A549 (cell line): ENCODE measurements at regions not wholly inside any gene's neighbourhood (a gene's known extent, or its start where the extent isn't known, plus 50 kb on each side); places are given as distances from the start of the nearest gene placed in this dataset.
A peak's percentile ranks its signal among the peaks of the same experiment; 100 is the strongest.

Experiments
- ATAC-seq, 2 experiments: fragments of 200-7000 bp in 1 of 2; fragments of >200 bp in 1 of 2; cut with Nextera tagmentation in 1 of 2; cut with Tn5 transposase in 1 of 2; 3 replicates each; pipeline versions ENCODE4 v1.8.0 to v1.9.1; 2018 to 2020; ENCODE audit warnings: mild to moderate bottlenecking in 1 of 2, moderate library complexity in 1 of 2
- CTCF ChIA-PET: fragments of 300-600 bp; sonication (Branson Sonifier 250); formaldehyde crosslinking; extraction: SDS; loops from one replicate; lab custom pipeline; 2021; ENCODE audit warnings: antibody characterized with exemption, inconsistent platforms; lab: Yijun Ruan, JAX
- POLR2A ChIA-PET: fragments of 350-600 bp; formaldehyde crosslinking; extraction: SDS; loops from one replicate; lab custom pipeline; 2021; ENCODE audit warnings: antibody characterized with exemption, inconsistent platforms; lab: Yijun Ruan, JAX
- DNase-seq, 2 experiments: peaks; one replicate each; pipeline versions ENCODE4 v3.0.0 to v3.0.0-alpha.2; 2011 to 2016; ENCODE audit warnings: low read depth in 1 of 2, low spot score in 1 of 2
- FAIRE-seq: peaks from 2 replicates; lab custom pipeline; 2011; peaks lifted over from hg19 to GRCh38; lab: Jason Lieb, UNC
- H3K27ac ChIP-seq, 2 experiments: fragments of >200 bp; sonication (Bioruptor Twin); formaldehyde crosslinking; 3 replicates each; pipeline ENCODE4 v1.5.1; 2016 to 2017
- H3K4me1 ChIP-seq: fragments of >200 bp; sonication (Bioruptor Twin); formaldehyde crosslinking; 3 replicates; pipeline ENCODE4 v1.6.1; 2016
- H3K4me2 ChIP-seq: fragments of >200 bp; sonication (Bioruptor Twin); formaldehyde crosslinking; 3 replicates; pipeline ENCODE4 v1.6.1; 2016
- H3K4me3 ChIP-seq: fragments of >200 bp; sonication (Bioruptor Twin); formaldehyde crosslinking; 3 replicates; pipeline ENCODE4 v1.5.1; 2016
- H3K9me3 ChIP-seq: fragments of >200 bp; sonication (Bioruptor Twin); formaldehyde crosslinking; 3 replicates; pipeline ENCODE4 v1.6.1; 2016
- CBX8 ChIP-seq: fragments of 200-600 bp; sonication (generic); IDR thresholded peaks from 2 replicates; pipeline ENCODE4 v1.6.1; 2016
- EP300 ChIP-seq, 2 experiments: fragments of >200 bp; sonication (Bioruptor Twin); formaldehyde crosslinking; IDR thresholded peaks; 2 replicates in 1 of 2; 3 replicates in 1 of 2; pipeline ENCODE4 v1.6.1; 2016 to 2017
- ESRRA ChIP-seq: fragments of 150-350 bp; IDR thresholded peaks from 2 replicates; pipeline ENCODE4 v1.6.1; 2014; ENCODE audit warnings: mild to moderate bottlenecking, low read length, borderline replicate concordance
- FOSL2 ChIP-seq, 2 experiments: fragments of 450-650 bp in 1 of 2; fragments of >200 bp in 1 of 2; sonication (Bioruptor Twin) in 1 of 2; formaldehyde crosslinking; IDR thresholded peaks; 2 replicates each; pipeline versions ENCODE4 v1.5.0 to v1.6.1; 2016 to 2020; ENCODE audit warnings: mild to moderate bottlenecking in 1 of 2, moderate library complexity in 1 of 2
- HOXA7 ChIP-seq: fragments of 250-450 bp; sonication (Bioruptor Pico); IDR thresholded peaks from 2 replicates; pipeline ENCODE4 v1.5.0; 2020; ENCODE audit warnings: mild to moderate bottlenecking, moderate library complexity
- HOXB5 ChIP-seq: fragments of 250-450 bp; sonication (Bioruptor Pico); IDR thresholded peaks from 2 replicates; pipeline ENCODE4 v1.5.0; 2020; ENCODE audit warnings: mild to moderate bottlenecking, moderate library complexity
- JUN ChIP-seq, 2 experiments: fragments of >200 bp; sonication (Bioruptor Twin); formaldehyde crosslinking; IDR thresholded peaks; 2 replicates in 1 of 2; 3 replicates in 1 of 2; pipeline ENCODE4 v1.6.1; 2016 to 2017
- JUNB ChIP-seq: fragments of >200 bp; sonication (Bioruptor Twin); formaldehyde crosslinking; IDR thresholded peaks from 2 replicates; pipeline ENCODE4 v1.6.1; 2016
- MAFK ChIP-seq: fragments of 450-650 bp; IDR thresholded peaks from 2 replicates; pipeline ENCODE4 v1.6.1; 2014; ENCODE audit not compliant: partially characterized antibody
- MAZ ChIP-seq: fragments of 150-350 bp; IDR thresholded peaks from 2 replicates; pipeline ENCODE4 v1.6.1; 2014; ENCODE audit warnings: antibody characterized with exemption, low read depth, low read length, borderline replicate concordance
- MYC ChIP-seq: IDR thresholded peaks from 2 replicates; pipeline ENCODE4 v1.6.1; 2012; ENCODE audit warnings: mild to moderate bottlenecking, inconsistent platforms, low read length, improper control_type of control experiment, borderline replicate concordance
- PHF8 ChIP-seq: fragments of 200-600 bp; sonication (generic); IDR thresholded peaks from 2 replicates; pipeline ENCODE4 v1.6.1; 2016; ENCODE audit warnings: low read depth, mild to moderate bottlenecking, antibody characterized with exemption, moderate library complexity, borderline replicate concordance
- SREBF2 ChIP-seq: fragments of 450-650 bp; IDR thresholded peaks from 2 replicates; pipeline ENCODE4 v1.6.1; 2014; ENCODE audit warnings: mild to moderate bottlenecking, moderate library complexity
- TFCP2L1 ChIP-seq: fragments of 250-450 bp; sonication (Bioruptor Pico); IDR thresholded peaks from 2 replicates; pipeline ENCODE4 v1.5.0; 2021; ENCODE audit warnings: mild to moderate bottlenecking
- TP53 ChIP-seq: fragments of 250-450 bp; sonication (Bioruptor Pico); IDR thresholded peaks from 2 replicates; pipeline ENCODE4 v1.5.0; 2021; ENCODE audit warnings: mild to moderate bottlenecking, moderate library complexity
- ZFP36 ChIP-seq: fragments of 450-650 bp; IDR thresholded peaks from 2 replicates; pipeline ENCODE4 v1.6.1; 2014; ENCODE audit warnings: borderline replicate concordance; ENCODE audit not compliant: partially characterized antibody
- WGBS: methylation state at CpG from one replicate; pipeline ENCODE4 v1.1.6; 2017; ENCODE audit errors: missing lambda C conversion rate; 5-methylcytosine and 5-hydroxymethylcytosine counted together
- TF ChIP-seq, protein P1 (sequence below): fragments of 250-450 bp; sonication (Bioruptor Pico); IDR thresholded peaks from 2 replicates; pipeline ENCODE4 v1.5.0; 2021; ENCODE audit warnings: mild to moderate bottlenecking, moderate library complexity, borderline replicate concordance
- TF ChIP-seq, protein P2 (sequence below): fragments of 150-350 bp; IDR thresholded peaks from 2 replicates; pipeline ENCODE4 v1.6.1; 2014; ENCODE audit warnings: low read depth, mild to moderate bottlenecking, low read length
- TF ChIP-seq, protein P3 (sequence below): IDR thresholded peaks from 2 replicates; pipeline ENCODE4 v1.6.1; 2012
- TF ChIP-seq, protein P4 (sequence below): fragments of 200-600 bp; sonication (generic); IDR thresholded peaks from 2 replicates; pipeline ENCODE4 v1.6.1; 2016; ENCODE audit warnings: antibody characterized with exemption, mild to moderate bottlenecking, moderate library complexity
- TF ChIP-seq, protein P5 (sequence below): fragments of >200 bp; sonication (Bioruptor Twin); formaldehyde crosslinking; IDR thresholded peaks from 3 replicates; pipeline ENCODE4 v1.5.1; 2016
- TF ChIP-seq, protein P6 (sequence below): fragments of 450-650 bp; IDR thresholded peaks from 2 replicates; pipeline ENCODE4 v1.6.1; 2014; ENCODE audit warnings: antibody characterized with exemption
- TF ChIP-seq, protein P7 (sequence below): IDR thresholded peaks from 2 replicates; pipeline ENCODE4 v1.6.1; 2012

DNA sequence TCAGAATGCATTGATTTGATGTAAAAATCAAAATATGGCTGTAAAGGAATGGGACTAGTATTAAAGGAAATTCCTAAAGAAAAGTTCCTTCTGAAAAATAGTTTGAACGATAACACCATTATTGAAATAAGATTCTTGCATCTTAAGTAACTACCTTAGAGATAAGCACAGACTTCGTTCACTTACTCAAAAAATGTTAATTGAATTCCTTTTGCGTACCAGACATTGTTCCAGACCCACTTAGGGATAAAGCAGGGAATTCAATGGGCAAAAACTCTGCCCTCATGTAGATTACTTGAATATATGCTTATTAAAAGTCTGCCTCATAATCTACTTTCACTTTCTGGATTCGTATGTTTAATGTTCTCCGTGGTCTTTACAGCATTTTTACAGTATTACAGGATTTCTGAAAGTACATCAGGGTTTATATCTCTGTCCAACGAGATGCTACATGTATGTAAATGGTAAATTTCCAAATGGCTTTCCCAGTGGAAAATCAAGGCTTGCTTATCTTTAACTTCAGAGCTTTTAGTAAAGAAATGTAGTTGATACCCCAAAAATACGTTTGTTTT lies 213.7 kb downstream of the GXYLT1 start:
- Histone ChIP-seq H3K4me1 (no peaks in the 10 kb centered on the region), H3K4me3 (no peak overlapping the region), H3K27ac (no peak overlapping the region), H3K4me2 (peak overlapping the region; percentile 49), H3K9me3 (no peaks in the 10 kb centered on the region)
- TF ChIP-seq MYC (no peak), TFCP2L1 (no peak), ESRRA (no peak), MAZ (no peak), MAFK (no peak), HOXB5 (CRISPR knock-in tag) (no peak), JUN (IDR thresholded peaks at IDR 0.05) (no peak), ZFP36 (no peak), EP300 (IDR thresholded peaks at IDR 0.05) (no peak), CBX8 (no peak), PHF8 (no peak)
- TF ChIP-seq, protein P1, sequence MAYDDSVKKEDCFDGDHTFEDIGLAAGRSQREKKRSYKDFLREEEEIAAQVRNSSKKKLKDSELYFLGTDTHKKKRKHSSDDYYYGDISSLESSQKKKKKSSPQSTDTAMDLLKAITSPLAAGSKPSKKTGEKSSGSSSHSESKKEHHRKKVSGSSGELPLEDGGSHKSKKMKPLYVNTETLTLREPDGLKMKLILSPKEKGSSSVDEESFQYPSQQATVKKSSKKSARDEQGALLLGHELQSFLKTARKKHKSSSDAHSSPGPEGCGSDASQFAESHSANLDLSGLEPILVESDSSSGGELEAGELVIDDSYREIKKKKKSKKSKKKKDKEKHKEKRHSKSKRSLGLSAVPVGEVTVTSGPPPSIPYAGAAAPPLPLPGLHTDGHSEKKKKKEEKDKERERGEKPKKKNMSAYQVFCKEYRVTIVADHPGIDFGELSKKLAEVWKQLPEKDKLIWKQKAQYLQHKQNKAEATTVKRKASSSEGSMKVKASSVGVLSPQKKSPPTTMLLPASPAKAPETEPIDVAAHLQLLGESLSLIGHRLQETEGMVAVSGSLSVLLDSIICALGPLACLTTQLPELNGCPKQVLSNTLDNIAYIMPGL = no peak
- TF ChIP-seq, protein P2, sequence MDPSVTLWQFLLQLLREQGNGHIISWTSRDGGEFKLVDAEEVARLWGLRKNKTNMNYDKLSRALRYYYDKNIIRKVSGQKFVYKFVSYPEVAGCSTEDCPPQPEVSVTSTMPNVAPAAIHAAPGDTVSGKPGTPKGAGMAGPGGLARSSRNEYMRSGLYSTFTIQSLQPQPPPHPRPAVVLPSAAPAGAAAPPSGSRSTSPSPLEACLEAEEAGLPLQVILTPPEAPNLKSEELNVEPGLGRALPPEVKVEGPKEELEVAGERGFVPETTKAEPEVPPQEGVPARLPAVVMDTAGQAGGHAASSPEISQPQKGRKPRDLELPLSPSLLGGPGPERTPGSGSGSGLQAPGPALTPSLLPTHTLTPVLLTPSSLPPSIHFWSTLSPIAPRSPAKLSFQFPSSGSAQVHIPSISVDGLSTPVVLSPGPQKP = no peak
- TF ChIP-seq, protein P3, sequence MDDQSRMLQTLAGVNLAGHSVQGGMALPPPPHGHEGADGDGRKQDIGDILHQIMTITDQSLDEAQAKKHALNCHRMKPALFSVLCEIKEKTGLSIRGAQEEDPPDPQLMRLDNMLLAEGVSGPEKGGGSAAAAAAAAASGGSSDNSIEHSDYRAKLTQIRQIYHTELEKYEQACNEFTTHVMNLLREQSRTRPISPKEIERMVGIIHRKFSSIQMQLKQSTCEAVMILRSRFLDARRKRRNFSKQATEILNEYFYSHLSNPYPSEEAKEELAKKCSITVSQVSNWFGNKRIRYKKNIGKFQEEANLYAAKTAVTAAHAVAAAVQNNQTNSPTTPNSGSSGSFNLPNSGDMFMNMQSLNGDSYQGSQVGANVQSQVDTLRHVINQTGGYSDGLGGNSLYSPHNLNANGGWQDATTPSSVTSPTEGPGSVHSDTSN = no peak
- TF ChIP-seq, protein P4, sequence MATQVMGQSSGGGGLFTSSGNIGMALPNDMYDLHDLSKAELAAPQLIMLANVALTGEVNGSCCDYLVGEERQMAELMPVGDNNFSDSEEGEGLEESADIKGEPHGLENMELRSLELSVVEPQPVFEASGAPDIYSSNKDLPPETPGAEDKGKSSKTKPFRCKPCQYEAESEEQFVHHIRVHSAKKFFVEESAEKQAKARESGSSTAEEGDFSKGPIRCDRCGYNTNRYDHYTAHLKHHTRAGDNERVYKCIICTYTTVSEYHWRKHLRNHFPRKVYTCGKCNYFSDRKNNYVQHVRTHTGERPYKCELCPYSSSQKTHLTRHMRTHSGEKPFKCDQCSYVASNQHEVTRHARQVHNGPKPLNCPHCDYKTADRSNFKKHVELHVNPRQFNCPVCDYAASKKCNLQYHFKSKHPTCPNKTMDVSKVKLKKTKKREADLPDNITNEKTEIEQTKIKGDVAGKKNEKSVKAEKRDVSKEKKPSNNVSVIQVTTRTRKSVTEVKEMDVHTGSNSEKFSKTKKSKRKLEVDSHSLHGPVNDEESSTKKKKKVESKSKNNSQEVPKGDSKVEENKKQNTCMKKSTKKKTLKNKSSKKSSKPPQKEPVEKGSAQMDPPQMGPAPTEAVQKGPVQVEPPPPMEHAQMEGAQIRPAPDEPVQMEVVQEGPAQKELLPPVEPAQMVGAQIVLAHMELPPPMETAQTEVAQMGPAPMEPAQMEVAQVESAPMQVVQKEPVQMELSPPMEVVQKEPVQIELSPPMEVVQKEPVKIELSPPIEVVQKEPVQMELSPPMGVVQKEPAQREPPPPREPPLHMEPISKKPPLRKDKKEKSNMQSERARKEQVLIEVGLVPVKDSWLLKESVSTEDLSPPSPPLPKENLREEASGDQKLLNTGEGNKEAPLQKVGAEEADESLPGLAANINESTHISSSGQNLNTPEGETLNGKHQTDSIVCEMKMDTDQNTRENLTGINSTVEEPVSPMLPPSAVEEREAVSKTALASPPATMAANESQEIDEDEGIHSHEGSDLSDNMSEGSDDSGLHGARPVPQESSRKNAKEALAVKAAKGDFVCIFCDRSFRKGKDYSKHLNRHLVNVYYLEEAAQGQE = no peak
- DNase-seq (no peak), ATAC-seq (no peak), FAIRE-seq (no peak)
- 38% methylated on average over 7 of the region's 7 CpGs for WGBS
- POLR2A ChIA-PET = no interaction called here
- CTCF ChIA-PET = interaction anchor here (1.3 kb wide), 1 partner anchor 17 kb away, joined by 4 read pairs; no protein-coding TSS in a partner anchor

DNA sequence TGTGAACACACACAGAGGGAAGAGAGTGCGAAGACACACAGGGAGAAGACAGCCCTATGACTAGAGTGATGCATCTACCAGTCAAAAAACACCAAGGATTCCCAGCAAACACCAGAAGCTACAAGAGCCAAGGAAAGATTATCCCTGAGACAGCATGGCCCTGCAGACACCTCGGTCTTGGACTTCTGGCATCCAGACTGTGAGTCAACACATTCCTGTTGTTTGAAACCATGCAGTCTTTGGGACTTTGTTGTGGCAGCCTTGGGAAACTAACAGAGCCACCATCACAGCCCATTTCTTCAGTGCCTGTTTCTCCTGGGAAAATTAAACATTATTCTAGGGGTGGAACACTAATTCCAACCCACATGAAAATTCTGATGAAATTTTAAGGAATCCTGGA lies 220.6 kb downstream of the GXYLT1 start:
- POLR2A ChIA-PET = no interaction called here
- whole genome bisulfite sequencing = 20% methylated on average over 2 of the region's 2 CpGs
- CTCF ChIA-PET = no interaction called here
- ATAC-seq = no peak
- no peak overlapping the region for H3K27ac ChIP-seq
- no peak overlapping the region for H3K4me3 ChIP-seq
- no peaks in the 10 kb centered on the region for H3K4me1 ChIP-seq
- TF ChIP-seq PHF8 (no peak), HOXA7 (no peak), MAFK (no peak), TP53 (no peak), ESRRA (no peak), JUNB (no peak), MAZ (no peak), SREBF2 (no peak), ZFP36 (no peak), FOSL2 (IDR thresholded peaks at IDR 0.05) (no peak), FOSL2 (CRISPR knock-in tag; IDR thresholded peaks at IDR 0.05) (no peak)
- TF ChIP-seq, protein P5, sequence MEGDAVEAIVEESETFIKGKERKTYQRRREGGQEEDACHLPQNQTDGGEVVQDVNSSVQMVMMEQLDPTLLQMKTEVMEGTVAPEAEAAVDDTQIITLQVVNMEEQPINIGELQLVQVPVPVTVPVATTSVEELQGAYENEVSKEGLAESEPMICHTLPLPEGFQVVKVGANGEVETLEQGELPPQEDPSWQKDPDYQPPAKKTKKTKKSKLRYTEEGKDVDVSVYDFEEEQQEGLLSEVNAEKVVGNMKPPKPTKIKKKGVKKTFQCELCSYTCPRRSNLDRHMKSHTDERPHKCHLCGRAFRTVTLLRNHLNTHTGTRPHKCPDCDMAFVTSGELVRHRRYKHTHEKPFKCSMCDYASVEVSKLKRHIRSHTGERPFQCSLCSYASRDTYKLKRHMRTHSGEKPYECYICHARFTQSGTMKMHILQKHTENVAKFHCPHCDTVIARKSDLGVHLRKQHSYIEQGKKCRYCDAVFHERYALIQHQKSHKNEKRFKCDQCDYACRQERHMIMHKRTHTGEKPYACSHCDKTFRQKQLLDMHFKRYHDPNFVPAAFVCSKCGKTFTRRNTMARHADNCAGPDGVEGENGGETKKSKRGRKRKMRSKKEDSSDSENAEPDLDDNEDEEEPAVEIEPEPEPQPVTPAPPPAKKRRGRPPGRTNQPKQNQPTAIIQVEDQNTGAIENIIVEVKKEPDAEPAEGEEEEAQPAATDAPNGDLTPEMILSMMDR = no peak
- TF ChIP-seq, protein P6, sequence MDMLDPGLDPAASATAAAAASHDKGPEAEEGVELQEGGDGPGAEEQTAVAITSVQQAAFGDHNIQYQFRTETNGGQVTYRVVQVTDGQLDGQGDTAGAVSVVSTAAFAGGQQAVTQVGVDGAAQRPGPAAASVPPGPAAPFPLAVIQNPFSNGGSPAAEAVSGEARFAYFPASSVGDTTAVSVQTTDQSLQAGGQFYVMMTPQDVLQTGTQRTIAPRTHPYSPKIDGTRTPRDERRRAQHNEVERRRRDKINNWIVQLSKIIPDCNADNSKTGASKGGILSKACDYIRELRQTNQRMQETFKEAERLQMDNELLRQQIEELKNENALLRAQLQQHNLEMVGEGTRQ = no peak
- TF ChIP-seq, protein P3 = no peak
- TF ChIP-seq, protein P7, sequence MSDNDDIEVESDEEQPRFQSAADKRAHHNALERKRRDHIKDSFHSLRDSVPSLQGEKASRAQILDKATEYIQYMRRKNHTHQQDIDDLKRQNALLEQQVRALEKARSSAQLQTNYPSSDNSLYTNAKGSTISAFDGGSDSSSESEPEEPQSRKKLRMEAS = no peak
- no peak for FAIRE-seq
- no peaks in the 10 kb centered on the region for H3K9me3 ChIP-seq
- no peak overlapping the region for H3K4me2 ChIP-seq
- DNase-seq = peak in 1 of 2 experiments; percentile 5
